Right ventricle myocardium superior (tissue), 1 donor: ENCODE measurements at regions not wholly inside any gene's neighbourhood (a gene's known extent, or its start where the extent isn't known, plus 50 kb on each side); places are given as distances from the start of the nearest gene placed in this dataset.
A peak's percentile ranks its signal among the peaks of the same experiment; 100 is the strongest.
"Not testable (repeated sequence)": the region's sequence is repeated elsewhere in the genome, so short reads cannot be mapped to it uniquely, and the experiment has no call there.

ENCODE experiments used
- ATAC-seq: fragments of 200-7000 bp; cut with Tn5 transposase; one replicate; pipeline ENCODE4 v1.9.1; 2020; ENCODE audit warnings: mild to moderate bottlenecking; ENCODE audit not compliant: poor library complexity
- DNase-seq: peaks from one replicate; pipeline ENCODE4 v3.0.0-alpha.2; 2020
- intact Hi-C: fragments of 100-400 bp; cut with DNase I; formaldehyde crosslinking; loops from one replicate; pipeline ENCODE4 v1.11.2; 2022
- donor health status: DM: no; HTN: yes; CAD: no; lungs with severe emphysema.

DNA sequence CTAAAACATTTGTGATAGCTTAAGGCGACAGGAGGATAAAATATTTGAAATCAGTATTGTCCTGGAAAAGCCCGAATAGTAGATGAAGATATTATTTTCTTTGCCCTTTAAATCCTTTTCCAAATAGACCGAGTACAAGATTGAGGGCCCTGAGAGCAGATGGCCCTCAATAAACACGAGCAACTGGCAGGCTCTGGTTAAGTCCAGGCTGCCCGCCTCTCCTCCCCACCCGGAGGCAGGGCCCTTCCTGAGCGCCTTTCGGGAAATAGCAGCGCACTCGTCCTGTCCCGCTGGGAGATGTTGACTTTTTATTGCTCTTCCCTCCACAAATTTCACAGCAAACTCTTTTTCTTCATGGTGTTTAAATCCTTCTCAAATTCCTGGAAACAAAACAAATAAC lies 50.8 kb upstream of the MAX start:
- ATAC-seq (no peak), DNase-seq (no peak)
- intact Hi-C loops: no loop called here

DNA sequence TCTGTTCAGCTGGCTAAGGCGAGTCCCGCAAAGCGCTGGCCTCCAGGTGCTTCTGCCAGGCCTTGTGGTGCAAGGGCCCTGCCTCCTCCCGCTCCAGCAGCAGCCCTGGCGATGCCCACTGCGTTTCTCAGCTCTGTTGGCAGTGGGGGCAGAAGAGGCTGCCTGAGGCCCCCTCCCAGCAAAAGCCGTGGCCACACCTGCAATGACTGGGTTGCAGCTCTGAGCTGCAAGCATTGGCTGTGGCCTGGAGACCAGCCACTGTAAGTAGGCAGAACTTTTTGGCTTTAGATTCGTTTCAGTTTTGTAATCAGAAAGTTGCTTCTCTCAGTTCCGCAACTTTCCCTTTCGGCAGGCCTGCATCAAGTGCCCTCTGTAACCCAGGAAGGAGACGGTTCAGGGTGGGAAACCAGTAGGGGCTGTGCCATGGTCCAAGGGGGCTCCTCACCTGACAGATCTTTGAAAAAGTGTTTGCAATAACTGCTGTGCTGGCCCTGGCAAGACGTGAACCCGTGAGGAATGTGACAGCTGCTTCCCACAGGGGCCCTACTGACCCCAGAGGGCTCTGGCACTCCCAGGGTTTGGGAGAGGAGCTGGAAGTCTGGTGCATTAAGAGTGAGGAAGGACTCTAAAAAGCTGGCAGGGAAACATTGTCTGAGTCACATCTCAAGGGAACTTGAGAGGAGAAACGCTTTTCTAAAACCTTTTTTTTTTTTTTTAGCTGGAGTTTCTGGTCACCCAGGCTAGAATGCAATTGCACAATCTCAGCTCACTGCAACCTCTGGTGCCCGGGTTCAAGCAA lies 54.5 kb upstream of the MAX start:
- ATAC-seq: peak; percentile 92
- peak; percentile 59 for DNase-seq
- intact Hi-C loops: no loop called here

DNA sequence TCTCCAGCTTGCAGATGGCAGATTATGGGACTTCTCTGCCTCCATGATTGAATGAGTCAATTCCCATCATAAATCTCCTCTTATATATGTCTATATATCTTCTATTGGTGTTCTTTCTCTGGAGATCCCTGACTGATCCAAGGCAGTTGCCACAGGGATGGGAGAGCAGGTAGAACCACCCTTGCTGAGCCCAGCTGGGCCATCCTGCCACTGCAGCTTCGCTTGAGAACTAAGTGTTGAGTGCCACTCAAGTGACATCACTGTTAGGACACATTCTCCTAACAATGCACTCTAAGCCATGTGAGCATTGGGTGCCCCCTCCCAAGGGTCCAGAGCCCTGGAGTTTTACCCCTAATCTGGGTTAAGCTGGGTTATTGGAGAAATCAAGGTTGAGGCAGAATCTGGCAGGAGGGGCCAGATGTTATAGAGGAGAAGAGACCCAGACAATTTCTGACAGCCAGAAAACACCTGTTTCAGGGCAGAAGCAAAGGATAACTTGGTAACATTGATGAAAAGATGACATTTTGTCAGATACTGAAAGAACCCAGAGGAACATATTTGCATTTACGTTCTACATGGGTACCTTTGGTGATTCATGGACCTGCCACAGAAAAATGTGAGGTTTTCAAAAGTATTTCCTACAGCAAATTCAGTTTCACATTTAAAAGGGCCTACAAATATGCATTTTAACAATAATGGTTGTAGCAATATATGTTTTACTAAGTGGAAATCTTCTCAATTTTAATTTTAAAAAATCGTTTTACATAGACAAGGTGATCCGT lies 57.2 kb upstream of the MAX start:
- ATAC-seq (no peak), DNase-seq (no peak)
- intact Hi-C loops: loop anchor here (5.0 to 10.0 kb wide), 3 partner anchors 215 to 795 kb away; no protein-coding TSS in a partner anchor

- ATAC-seq: no peak
- intact Hi-C loops: loop anchor here (5.0 to 10.0 kb wide), 3 partner anchors 215 to 795 kb away; no protein-coding TSS in a partner anchor
- DNase-seq: no peak
These were observed 57.8 kb upstream of the MAX start for GRCh38 chr14:65160091-65160490.

- DNase-seq: no peak
- intact Hi-C loops: loop anchor here (5.0 to 10.0 kb wide), 3 partner anchors 213 to 793 kb away; no protein-coding TSS in a partner anchor
- ATAC-seq: no peak
These were observed 59.7 kb upstream of the MAX start for GRCh38 chr14:65162031-65162430.

DNA sequence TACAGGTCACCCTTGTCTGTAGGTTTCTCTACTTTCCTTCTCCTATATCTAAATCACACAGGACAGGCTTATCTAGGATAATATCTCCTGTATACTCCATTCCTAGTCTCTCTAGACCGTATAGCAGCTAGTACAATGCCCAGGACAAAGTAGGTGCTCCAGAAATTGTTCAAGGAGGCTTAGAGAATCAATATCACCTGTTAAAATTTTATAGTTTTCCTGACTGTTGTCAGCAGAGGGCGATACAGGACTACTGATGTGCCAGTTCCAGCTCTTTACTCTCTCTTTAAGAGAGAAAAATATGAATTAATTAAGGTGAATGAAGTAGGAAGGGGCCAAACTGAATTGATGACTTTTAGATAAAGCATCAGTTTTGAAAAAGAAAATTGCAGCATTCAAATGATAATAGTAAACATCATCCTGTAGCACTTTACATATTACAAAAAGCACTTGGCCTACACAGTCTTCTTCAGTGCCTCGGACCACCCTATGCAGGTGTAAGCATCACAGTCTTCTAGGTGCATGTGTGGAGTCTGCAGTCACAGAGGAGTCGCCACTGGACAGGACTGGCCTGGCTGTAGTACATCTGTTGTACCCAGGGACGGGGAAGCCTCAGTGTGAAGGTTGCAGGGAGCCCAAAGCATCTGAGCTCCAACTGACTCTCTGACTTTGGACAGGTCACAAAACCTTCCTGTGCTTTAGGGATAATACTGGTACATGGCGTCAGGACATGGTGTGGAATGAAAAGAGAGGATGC lies 61.9 kb upstream of the MAX start:
- ATAC-seq: peak; percentile 58
- DNase-seq: no peak
- intact Hi-C loops: loop anchor here (5.0 to 10.0 kb wide), 3 partner anchors 211 to 791 kb away; no protein-coding TSS in a partner anchor

DNA sequence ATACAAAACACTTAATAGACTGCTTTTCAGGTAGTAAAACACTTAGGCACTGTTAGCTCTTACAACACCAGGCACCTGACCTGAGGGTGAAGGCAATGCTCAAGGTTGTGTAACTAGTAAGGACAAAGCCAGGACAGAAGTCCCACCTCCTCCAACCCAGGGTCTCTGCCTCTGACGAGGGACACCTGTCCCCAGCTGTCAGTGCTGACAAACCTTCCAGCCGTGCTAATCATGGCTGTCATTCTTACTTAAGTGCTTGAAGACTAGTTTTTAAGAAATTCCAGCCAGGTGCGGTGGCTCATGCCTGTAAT lies 62.5 kb upstream of the MAX start:
- intact Hi-C loops: loop anchor here (5.0 to 10.0 kb wide), 3 partner anchors 210 to 790 kb away; no protein-coding TSS in a partner anchor
- ATAC-seq: no peak
- DNase-seq: no peak

- DNase-seq (no peak), ATAC-seq (no peak)
- intact Hi-C loops: loop anchor here (10.0 kb wide), 2 partner anchors 208 to 788 kb away; no protein-coding TSS in a partner anchor
These were observed 64.8 kb upstream of the MAX start for GRCh38 chr14:65167072-65167645.

DNA sequence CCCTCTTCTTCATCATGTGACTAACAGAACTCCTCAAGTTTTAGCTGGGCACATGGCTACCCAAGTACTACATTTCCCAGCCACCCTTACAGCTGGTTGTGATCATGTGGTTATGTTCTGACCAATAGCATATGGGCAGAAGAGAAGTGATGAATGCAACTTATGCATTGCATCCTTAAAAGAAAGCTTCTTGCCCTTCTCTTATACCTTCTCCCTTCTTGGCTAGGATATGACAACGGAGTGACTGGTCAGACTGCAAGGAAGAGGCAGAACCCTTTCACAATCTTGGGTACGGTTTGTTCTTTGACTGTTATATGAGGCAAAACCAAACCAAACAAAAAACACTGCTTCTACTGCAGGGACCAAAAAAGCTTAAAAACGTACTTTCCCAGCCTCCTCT lies 66.5 kb upstream of the MAX start:
- intact Hi-C loops: loop anchor here (10.0 kb wide), 2 partner anchors 206 to 786 kb away; no protein-coding TSS in a partner anchor
- DNase-seq (no peak), ATAC-seq (peak; percentile 12)

- DNase-seq: no peak
- intact Hi-C loops: loop anchor here (10.0 kb wide), 2 partner anchors 205 to 785 kb away; no protein-coding TSS in a partner anchor
These were observed 67.0 kb upstream of the MAX start for GRCh38 chr14:65169351-65169750.

GRCh38 chr14:65170318-65170717 lies 68.0 kb upstream of the MAX start:
- no peak for ATAC-seq
- intact Hi-C loops: no loop called here

More at GRCh38 chr14:65169351-65169750, 67.0 kb upstream of the MAX start:
- ATAC-seq: peak; percentile 62

DNA sequence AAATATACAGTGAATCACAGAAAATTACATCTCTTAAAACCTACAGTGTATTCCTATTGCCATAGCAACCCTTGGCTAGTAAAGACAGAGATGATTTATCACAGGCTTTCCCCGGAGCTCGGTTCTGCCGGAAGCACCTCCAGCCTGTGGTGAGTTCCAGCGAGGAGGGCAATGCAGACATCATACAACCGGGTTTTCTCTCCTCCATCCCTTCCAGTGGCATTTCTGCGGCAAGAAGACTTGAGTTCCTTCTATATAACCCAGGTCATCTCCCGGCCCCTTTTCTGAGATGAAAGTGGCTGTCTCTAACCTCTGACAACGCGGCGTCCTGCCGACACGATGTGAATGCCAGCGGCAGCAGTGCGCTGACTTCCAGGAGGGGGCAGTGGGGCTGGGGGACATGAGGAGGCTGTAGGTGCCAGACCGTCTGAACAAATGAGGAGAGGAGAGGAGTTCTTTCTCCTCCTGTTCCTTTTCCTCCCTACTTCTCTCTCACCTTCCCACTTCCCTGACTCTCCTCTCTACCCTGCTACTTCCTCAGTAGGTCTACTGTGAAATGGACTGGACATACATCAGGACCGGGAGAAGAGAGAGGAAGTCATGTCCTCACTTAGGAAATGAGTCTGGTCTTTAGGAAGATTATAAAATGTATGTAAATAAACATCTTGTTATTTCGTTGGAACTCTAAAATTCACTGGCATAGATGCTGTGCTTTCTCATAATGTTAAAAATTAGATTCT lies 68.6 kb upstream of the MAX start:
- DNase-seq (no peak), ATAC-seq (peak; percentile 43)
- intact Hi-C loops: no loop called here

More at GRCh38 chr14:65170318-65170717, 68.0 kb upstream of the MAX start:
- DNase-seq: no peak

DNA sequence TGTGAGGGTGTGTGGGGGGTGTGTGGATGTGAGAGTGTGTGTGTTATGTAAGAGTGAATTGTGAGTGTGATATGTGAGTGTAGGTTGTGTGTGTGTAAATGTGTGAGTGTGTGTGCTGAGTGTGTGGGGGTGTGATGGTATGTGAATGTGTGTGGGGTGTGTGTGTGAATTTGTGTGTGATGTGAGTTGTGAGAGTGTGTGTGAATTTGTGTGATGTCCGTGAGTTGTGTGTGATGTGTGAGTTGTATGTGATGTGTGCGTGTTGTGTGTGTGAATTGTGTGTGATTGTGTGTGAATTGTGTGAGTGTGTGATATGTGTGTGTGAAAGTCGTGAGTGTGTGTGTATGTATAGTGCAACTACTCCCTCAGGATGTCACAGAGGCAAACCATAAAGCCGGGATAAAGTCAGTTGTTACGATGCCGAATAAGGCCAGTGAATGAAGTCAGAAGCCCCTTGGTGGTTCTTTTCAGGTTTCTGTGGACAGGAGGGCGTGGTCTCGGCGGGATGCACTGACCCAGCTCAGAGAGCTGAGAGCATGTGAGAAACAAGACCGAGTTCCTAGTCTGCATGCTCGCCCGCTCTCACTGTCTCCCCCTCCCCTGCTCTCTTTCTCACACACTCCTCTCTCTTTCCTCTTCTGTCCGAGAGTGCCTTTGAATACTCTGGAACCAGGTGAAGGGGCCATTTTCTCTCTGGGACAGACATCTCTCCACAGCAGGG lies 71.8 kb upstream of the MAX start:
- DNase-seq (no peak), ATAC-seq (no peak)
- intact Hi-C loops: no loop called here

- intact Hi-C loops: no loop called here
- no peak for ATAC-seq
- DNase-seq: no peak
These were observed 72.5 kb upstream of the MAX start for GRCh38 chr14:65174783-65175182.

- ATAC-seq: no peak
These were observed 75.2 kb upstream of the MAX start for GRCh38 chr14:65177551-65177950.

DNA sequence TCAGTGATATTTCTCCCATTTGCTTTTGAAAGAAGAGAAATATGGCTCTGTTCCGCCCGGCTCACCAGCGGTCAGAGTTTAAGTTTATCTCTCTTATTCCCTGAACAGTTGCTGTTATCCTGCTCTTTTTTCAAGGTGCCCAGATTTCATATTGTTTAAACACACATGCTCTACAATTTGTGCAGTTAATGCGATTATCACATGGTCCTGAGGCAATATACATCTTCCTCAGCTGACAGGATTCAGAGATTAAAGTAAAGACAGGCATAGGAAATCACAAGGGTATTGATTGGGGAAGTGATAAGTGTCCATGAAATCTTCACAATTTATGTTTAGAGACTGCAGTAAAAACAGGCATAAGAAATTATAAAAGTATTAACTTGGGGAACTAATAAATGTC lies 76.9 kb upstream of the MAX start:
- intact Hi-C loops, ATAC-seq, DNase-seq: not testable (repeated sequence)

More at GRCh38 chr14:65177551-65177950, 75.2 kb upstream of the MAX start:
- intact Hi-C loops: no loop called here
- DNase-seq: no peak
